ENCODE measurements at regions not wholly inside any gene's neighbourhood (a gene's known extent, or its start where the extent isn't known, plus 50 kb on each side); places are given as distances from the start of the nearest gene placed in this dataset.

GRCh38 chr14:105602799-105603793 is 76.7 kb downstream of the TMEM121 start:
- TF ChIP-seq CTCF (IDR thresholded peaks at IDR 0.05): no peak
- TF ChIP-seq POLR2AphosphoS5 (IDR thresholded peaks at IDR 0.05; ENCODE audit: insufficient read depth in 1 of 2, low read depth in 1 of 2): no peak
